K562 (cell line): ENCODE measurements at regions not wholly inside any gene's neighbourhood (a gene's known extent, or its start where the extent isn't known, plus 50 kb on each side); places are given as distances from the start of the nearest gene placed in this dataset.

Experiments
- ATF2 ChIP-seq: sonication (generic); formaldehyde crosslinking; IDR thresholded peaks from 2 replicates; pipeline ENCODE4 v1.8.1; 2022; ENCODE audit warnings: missing genetic modification reagents
- ELK3 ChIP-seq: fragments of 450-650 bp; formaldehyde crosslinking; IDR thresholded peaks from 2 replicates; pipeline ENCODE4 v1.4.0; 2020; ENCODE audit warnings: mild to moderate bottlenecking
- GABPB1 ChIP-seq: sonication (generic); formaldehyde crosslinking; IDR thresholded peaks from 2 replicates; pipeline ENCODE4 v1.8.0; 2022; ENCODE audit warnings: mild to moderate bottlenecking, missing genetic modification reagents
- SMAD2 ChIP-seq: fragments of 150-350 bp; IDR thresholded peaks from 2 replicates; pipeline ENCODE4 v1.6.1; 2014; ENCODE audit warnings: low read depth, mild to moderate bottlenecking, low read length
- TBP ChIP-seq: optimal IDR thresholded peaks from 2 replicates; pipeline ENCODE3; 2011; ENCODE audit warnings: low read depth, low read length, improper control_type of control experiment
- ZNF24 ChIP-seq: fragments of 450-650 bp; IDR thresholded peaks from 2 replicates; pipeline ENCODE4 v1.6.1; 2016

DNA sequence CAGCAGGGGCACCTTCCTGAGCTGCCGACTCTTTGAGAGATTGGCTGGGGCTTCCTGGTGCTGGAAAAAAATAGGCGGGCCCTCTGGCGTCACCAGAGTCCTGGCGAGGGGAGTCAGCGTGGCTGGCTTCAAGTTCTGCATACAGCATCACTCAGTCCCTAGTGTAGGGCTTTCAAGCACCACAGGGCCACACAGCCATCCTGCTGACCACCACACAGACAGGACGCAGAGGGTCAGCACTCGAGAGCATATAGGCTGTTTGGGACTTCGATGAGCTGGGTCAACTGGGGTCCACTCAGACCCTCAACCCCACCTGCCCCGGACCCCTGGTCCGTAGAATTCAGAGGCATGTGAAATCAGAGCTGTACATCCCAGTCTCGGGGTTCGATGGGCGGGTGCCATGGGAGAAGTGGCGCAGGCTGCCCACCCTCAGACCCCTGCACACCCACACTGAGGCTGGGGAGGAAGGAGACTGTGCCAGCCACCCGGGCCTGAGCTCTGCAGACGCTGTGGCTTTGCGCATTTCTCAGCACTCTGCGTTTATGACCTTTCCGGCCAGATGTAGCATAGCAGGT, 1131.9 kb downstream of the BRD1 start:
- no peak for TF ChIP-seq ZNF24
- no peak for TF ChIP-seq SMAD2
- TF ChIP-seq ATF2, result no peak
- no peak for TF ChIP-seq ELK3
- TF ChIP-seq GABPB1, result no peak
- TF ChIP-seq TBP, result no peak
